ENCODE measurements at regions not wholly inside any gene's neighbourhood (a gene's known extent, or its start where the extent isn't known, plus 50 kb on each side); places are given as distances from the start of the nearest gene placed in this dataset.

DNA sequence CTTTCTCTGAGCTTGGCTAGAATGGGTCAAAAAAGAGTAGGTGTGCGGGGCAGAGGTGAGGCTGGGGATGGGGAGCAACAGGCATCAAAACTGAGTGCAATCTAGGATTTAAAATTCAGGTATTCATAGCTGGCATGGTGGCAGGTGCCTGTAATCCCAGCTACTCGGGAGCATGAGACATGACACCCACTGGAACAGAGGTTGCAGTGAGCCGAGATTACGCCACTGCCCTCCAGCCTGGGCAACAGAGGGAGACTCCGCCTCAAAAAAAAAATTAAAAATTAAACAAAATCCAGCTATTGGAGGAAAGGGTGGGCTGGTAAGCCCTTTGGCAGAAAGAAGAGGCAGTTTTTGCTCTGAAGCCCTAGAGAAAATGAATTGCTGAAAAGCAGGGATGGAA lies 485.8 kb upstream of the PROK2 start:
- peak overlapping the region; percentile 47 for H3K4me2 ChIP-seq (replicated peaks; ENCODE audit: extremely low read depth, low read length, poor library complexity, severe bottlenecking)
- peak overlapping the region in 1 of 2 donors; percentile 69 for H3K4me3 Mint-ChIP-seq

GRCh38 chr3:72270072-72270681 lies 485.2 kb upstream of the PROK2 start:
- peak overlapping the region; percentile 62 for H3K9ac ChIP-seq (ENCODE audit: insufficient read depth, low read length, poor library complexity, severe bottlenecking)
- H3K36me3 ChIP-seq (replicated peaks in 1 of 2; ENCODE audit: control insufficient read depth in 1 of 2, insufficient read depth in 2 of 2, low read length in 2 of 2): no peaks in the 10 kb centered on the region
- H3K4me2 ChIP-seq (replicated peaks; ENCODE audit: extremely low read depth, low read length, poor library complexity, severe bottlenecking): peak overlapping the region; percentile 47
- no peaks in the 10 kb centered on the region for H4K20me1 ChIP-seq (ENCODE audit: insufficient read depth, low read length)
- peaks cover 64 to 74% of the 10 kb centered on the region in 2 donors for H3K4me1 ChIP-seq (ENCODE audit: control insufficient read depth in 1 of 2, insufficient read depth in 2 of 2, low read length in 2 of 2)
- peak; percentile 96 to 99 (median 97) for DNase-seq
- intact Hi-C loops (cut with micrococcal nuclease): loop anchor here (5.0 to 10.0 kb wide), 4 partner anchors 67 to 295 kb away; no protein-coding TSS in a partner anchor
- Mint-ChIP-seq H3K9me3 (peaks cover 0 to 3% (median 0%) of the 10 kb centered on the region in 7 donors), H3K27ac (peak overlapping the region; percentile 96 to 98 (median 97)), H3K4me3 (peak overlapping the region in 1 of 2 donors; percentile 69), H3K36me3 (peaks cover 0 to 2% of the 10 kb centered on the region in 2 donors), H3K4me1 (peaks cover 84% of the 10 kb centered on the region), H3K27me3 (ENCODE audit: low read depth in 3 of 3) (peaks cover 0 to 7% (median 6%) of the 10 kb centered on the region in 3 donors)
- no peaks in the 10 kb centered on the region for H3K27me3 ChIP-seq (ENCODE audit: control insufficient read depth in 2 of 2, insufficient read depth in 2 of 2, low read length in 2 of 2)
- H3K27ac ChIP-seq (ENCODE audit: low read depth in 1 of 2, low read length in 2 of 2): peak overlapping the region; percentile 75 to 92
- WGBS (ENCODE audit: insufficient coverage): 14% methylated on average over 3 of the region's 9 CpGs
- H3K9me3 ChIP-seq (replicated peaks in 1 of 2; ENCODE audit: control insufficient read depth in 1 of 2, insufficient read depth in 1 of 2, low read length in 2 of 2): no peaks in the 10 kb centered on the region
- H3K79me2 ChIP-seq (ENCODE audit: insufficient read depth, low read length): no peaks in the 10 kb centered on the region
- H2AFZ ChIP-seq (ENCODE audit: insufficient read depth, low read depth, low read length, poor library complexity, severe bottlenecking): peak overlapping the region; percentile 28
- TF ChIP-seq, protein P1, sequence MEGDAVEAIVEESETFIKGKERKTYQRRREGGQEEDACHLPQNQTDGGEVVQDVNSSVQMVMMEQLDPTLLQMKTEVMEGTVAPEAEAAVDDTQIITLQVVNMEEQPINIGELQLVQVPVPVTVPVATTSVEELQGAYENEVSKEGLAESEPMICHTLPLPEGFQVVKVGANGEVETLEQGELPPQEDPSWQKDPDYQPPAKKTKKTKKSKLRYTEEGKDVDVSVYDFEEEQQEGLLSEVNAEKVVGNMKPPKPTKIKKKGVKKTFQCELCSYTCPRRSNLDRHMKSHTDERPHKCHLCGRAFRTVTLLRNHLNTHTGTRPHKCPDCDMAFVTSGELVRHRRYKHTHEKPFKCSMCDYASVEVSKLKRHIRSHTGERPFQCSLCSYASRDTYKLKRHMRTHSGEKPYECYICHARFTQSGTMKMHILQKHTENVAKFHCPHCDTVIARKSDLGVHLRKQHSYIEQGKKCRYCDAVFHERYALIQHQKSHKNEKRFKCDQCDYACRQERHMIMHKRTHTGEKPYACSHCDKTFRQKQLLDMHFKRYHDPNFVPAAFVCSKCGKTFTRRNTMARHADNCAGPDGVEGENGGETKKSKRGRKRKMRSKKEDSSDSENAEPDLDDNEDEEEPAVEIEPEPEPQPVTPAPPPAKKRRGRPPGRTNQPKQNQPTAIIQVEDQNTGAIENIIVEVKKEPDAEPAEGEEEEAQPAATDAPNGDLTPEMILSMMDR (IDR thresholded peaks at IDR 0.05): no peak
- H3K4me3 ChIP-seq (replicated peaks in 1 of 3; ENCODE audit: low read depth in 2 of 3, low read length in 3 of 3): peak overlapping the region in 1 of 3 experiments; percentile 25

More for the DNA sequence above, 485.8 kb upstream of the PROK2 start:
- Mint-ChIP-seq H3K27me3 (ENCODE audit: low read depth in 3 of 3) (peaks cover 0 to 7% (median 6%) of the 10 kb centered on the region in 3 donors), H3K27ac (peak overlapping the region; percentile 96 to 98 (median 97)), H3K4me1 (peaks cover 87% of the 10 kb centered on the region), H3K36me3 (peaks cover 0 to 2% of the 10 kb centered on the region in 2 donors), H3K9me3 (peaks cover 0 to 3% (median 0%) of the 10 kb centered on the region in 7 donors)
- peak overlapping the region in 1 of 3 experiments; percentile 22 for H3K4me3 ChIP-seq (replicated peaks in 1 of 3; ENCODE audit: low read depth in 2 of 3, low read length in 3 of 3)
- TF ChIP-seq, protein P1 (IDR thresholded peaks at IDR 0.05): no peak
- peak overlapping the region; percentile 75 to 92 for H3K27ac ChIP-seq (ENCODE audit: low read depth in 1 of 2, low read length in 2 of 2)
- no peaks in the 10 kb centered on the region for H3K79me2 ChIP-seq (ENCODE audit: insufficient read depth, low read length)
- no peaks in the 10 kb centered on the region for H3K9me3 ChIP-seq (replicated peaks in 1 of 2; ENCODE audit: control insufficient read depth in 1 of 2, insufficient read depth in 1 of 2, low read length in 2 of 2)
- H2AFZ ChIP-seq (ENCODE audit: insufficient read depth, low read depth, low read length, poor library complexity, severe bottlenecking): no peak overlapping the region
- H3K4me1 ChIP-seq (ENCODE audit: control insufficient read depth in 1 of 2, insufficient read depth in 2 of 2, low read length in 2 of 2): peaks cover 67 to 76% of the 10 kb centered on the region in 2 donors
- intact Hi-C loops (cut with micrococcal nuclease): loop anchor here (5.0 to 10.0 kb wide), 4 partner anchors 67 to 296 kb away; no protein-coding TSS in a partner anchor
- no peak for DNase-seq
- WGBS (ENCODE audit: insufficient coverage): no CpG with 5 or more reads among the region's 5 CpGs
- no peaks in the 10 kb centered on the region for H3K27me3 ChIP-seq (ENCODE audit: control insufficient read depth in 2 of 2, insufficient read depth in 2 of 2, low read length in 2 of 2)
- peak overlapping the region; percentile 62 for H3K9ac ChIP-seq (ENCODE audit: insufficient read depth, low read length, poor library complexity, severe bottlenecking)
- H3K36me3 ChIP-seq (replicated peaks in 1 of 2; ENCODE audit: control insufficient read depth in 1 of 2, insufficient read depth in 2 of 2, low read length in 2 of 2): no peaks in the 10 kb centered on the region
- H4K20me1 ChIP-seq (ENCODE audit: insufficient read depth, low read length): no peaks in the 10 kb centered on the region
